GM13976 (cell line): ENCODE measurements at regions not wholly inside any gene's neighbourhood (a gene's known extent, or its start where the extent isn't known, plus 50 kb on each side); places are given as distances from the start of the nearest gene placed in this dataset.

ENCODE experiments used
- DNase-seq: peaks from one replicate; pipeline ENCODE4 v3.0.0; 2012; ENCODE audit warnings: low spot score
- CTCF ChIP-seq: IDR thresholded peaks from 2 replicates; pipeline ENCODE4 v1.5.1; 2012; ENCODE audit warnings: borderline replicate concordance, mild to moderate bottlenecking; ENCODE audit not compliant: insufficient read depth; ENCODE audit errors: extremely low read depth, missing control alignments, control extremely low read depth
- in situ Hi-C: fragments of 300-500 bp; cut with MboI; formaldehyde crosslinking; loops from one replicate; pipeline ENCODE4 v1.12.0; 2022; ENCODE audit warnings: low sequenced_read_pairs, mixed read lengths, inconsistent platforms; ENCODE audit not compliant: unreplicated experiment

DNA sequence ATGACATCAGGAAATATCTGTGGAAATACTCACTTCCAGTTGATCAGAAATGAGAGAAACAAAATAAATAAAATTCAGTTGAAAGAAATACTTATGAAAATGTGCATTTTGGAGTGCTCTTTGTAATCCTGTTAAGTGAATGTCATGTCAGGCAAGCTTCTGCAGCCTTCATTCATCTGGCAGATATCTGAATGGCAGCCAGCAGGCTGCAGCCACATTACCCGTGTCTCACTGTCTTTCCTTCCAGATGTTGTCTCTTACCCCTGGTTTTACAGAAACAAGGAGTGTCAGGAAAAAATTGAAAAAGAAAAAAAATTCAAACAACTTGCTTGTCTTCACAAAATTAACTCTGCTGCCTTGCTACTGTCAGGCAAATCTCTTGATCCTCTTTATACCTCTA lies 445.0 kb upstream of the RIOK2 start:
- in situ Hi-C loops: no loop called here
- no peak for TF ChIP-seq CTCF
- DNase-seq: no peak

- TF ChIP-seq CTCF: no peak
- DNase-seq: no peak
- in situ Hi-C loops: no loop called here
These were observed 445.8 kb upstream of the RIOK2 start for GRCh38 chr5:97628807-97629206.

- in situ Hi-C loops: no loop called here
- DNase-seq: no peak
- no peak for TF ChIP-seq CTCF
These were observed 446.2 kb upstream of the RIOK2 start for GRCh38 chr5:97629276-97629675.

DNA sequence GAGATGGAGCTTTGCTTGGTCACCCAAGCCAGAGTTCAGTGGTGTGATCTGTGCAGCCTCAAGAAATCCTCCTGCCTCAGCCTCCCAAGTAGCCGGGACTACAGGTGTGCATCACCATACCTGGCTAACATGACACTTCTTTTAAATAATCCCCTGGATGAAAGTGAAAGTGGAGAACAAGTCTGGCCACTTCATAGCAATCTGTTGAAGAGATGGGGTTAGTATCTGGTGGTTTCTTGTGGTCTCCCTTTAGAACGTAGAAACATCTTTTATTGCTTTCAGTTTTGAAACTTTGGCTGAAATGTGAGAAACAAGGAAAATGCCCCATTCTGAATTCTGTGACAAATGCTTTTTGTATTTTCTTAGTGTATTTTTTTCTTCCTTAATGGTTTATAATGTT lies 452.5 kb upstream of the RIOK2 start:
- TF ChIP-seq CTCF: no peak
- DNase-seq: no peak
- in situ Hi-C loops: no loop called here

DNA sequence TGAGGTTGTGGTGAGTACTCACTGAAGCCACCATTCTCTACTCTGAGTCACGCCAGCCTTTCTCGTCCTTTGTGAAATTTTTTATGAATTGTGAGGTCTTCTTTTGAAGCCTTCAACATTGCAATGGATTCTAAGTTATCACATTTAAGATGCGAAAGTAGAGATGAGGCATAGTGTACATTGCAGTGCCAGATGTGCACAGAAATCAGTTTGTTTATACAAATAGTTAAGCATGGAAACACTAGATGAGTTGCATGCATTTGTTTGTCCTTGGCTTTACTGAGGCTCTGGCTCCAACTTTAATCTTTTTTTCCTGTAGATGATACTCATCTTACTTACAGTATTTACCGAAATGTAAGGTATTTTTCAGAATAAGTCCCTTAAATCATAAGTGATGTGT lies 453.7 kb upstream of the RIOK2 start:
- no peak for DNase-seq
- in situ Hi-C loops: no loop called here
- TF ChIP-seq CTCF: no peak

GRCh38 chr5:97641081-97641480 lies 458.0 kb upstream of the RIOK2 start:
- in situ Hi-C loops: no loop called here
- DNase-seq: no peak
- no peak for TF ChIP-seq CTCF

DNA sequence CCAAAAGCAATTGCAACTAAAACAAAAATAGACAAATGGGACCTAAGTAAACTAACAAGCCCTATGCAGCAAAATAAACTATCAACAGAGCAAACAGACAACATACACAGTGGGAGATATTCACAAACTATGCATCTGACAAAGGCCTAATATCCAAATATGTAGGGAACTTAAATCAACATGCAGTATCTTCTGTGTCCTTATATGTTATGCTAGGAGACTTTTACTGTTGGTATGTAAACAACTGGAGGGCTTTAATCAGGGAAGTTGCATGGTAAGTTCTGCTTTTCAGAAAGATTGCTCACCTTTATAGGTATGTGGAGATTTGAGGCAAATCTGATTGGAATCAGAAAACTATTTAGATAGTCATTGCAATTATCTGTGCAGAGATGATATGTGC lies 461.2 kb upstream of the RIOK2 start:
- DNase-seq: no peak
- no peak for TF ChIP-seq CTCF
- in situ Hi-C loops: no loop called here
